KBM-7 (cell line): ENCODE measurements at regions not wholly inside any gene's neighbourhood (a gene's known extent, or its start where the extent isn't known, plus 50 kb on each side); places are given as distances from the start of the nearest gene placed in this dataset.

Experiments
- DNase-seq: peaks from one replicate; pipeline ENCODE4 v3.0.0-alpha.2; 2015
- in situ Hi-C: fragments of 300-500 bp; cut with MboI; formaldehyde crosslinking; loops from 2 replicates; pipeline ENCODE4 v1.14.3; 2020; ENCODE audit warnings: low sequenced_read_pairs, low pct_unique_long_range_greater_than_20kb, mixed read lengths

GRCh38 chr3:68089572-68090011 is 435.2 kb upstream of the SUCLG2 start:
- in situ Hi-C loops, result no loop called here
- no peak for DNase-seq

GRCh38 chr3:68088636-68089035 is 434.2 kb upstream of the SUCLG2 start:
- no peak for DNase-seq
- in situ Hi-C loops, result no loop called here

GRCh38 chr3:68088216-68088615 is 433.8 kb upstream of the SUCLG2 start:
- in situ Hi-C loops, result no loop called here
- no peak for DNase-seq

- in situ Hi-C loops, result no loop called here
- no peak for DNase-seq
Measured at GRCh38 chr3:68072062-68072461, 417.6 kb upstream of the SUCLG2 start.

GRCh38 chr3:68070186-68070585 is 415.8 kb upstream of the SUCLG2 start:
- in situ Hi-C loops, result no loop called here
- DNase-seq, result no peak

GRCh38 chr3:68067314-68067713 is 412.9 kb upstream of the SUCLG2 start:
- DNase-seq, result no peak
- in situ Hi-C loops, result no loop called here

GRCh38 chr3:68062926-68063325 is 408.5 kb upstream of the SUCLG2 start:
- in situ Hi-C loops, result no loop called here
- no peak for DNase-seq

- in situ Hi-C loops, result no loop called here
- no peak for DNase-seq
Measured at GRCh38 chr3:68060910-68061309, 406.5 kb upstream of the SUCLG2 start.

GRCh38 chr3:68060191-68060590 is 405.8 kb upstream of the SUCLG2 start:
- in situ Hi-C loops, result no loop called here
- no peak for DNase-seq

- in situ Hi-C loops, result no loop called here
- DNase-seq, result no peak
Measured at GRCh38 chr3:68059628-68060152, 405.3 kb upstream of the SUCLG2 start.

- in situ Hi-C loops, result no loop called here
- DNase-seq, result no peak
Measured at GRCh38 chr3:68057637-68058320, 403.4 kb upstream of the SUCLG2 start.

GRCh38 chr3:68056556-68056955 is 402.1 kb upstream of the SUCLG2 start:
- DNase-seq, result no peak
- in situ Hi-C loops, result no loop called here

GRCh38 chr3:68055215-68055614 is 400.8 kb upstream of the SUCLG2 start:
- no peak for DNase-seq
- in situ Hi-C loops, result no loop called here

- DNase-seq, result no peak
- in situ Hi-C loops, result no loop called here
Measured at GRCh38 chr3:68049776-68050175, 395.4 kb upstream of the SUCLG2 start.

- in situ Hi-C loops, result no loop called here
- no peak for DNase-seq
Measured at GRCh38 chr3:68045976-68046375, 391.6 kb upstream of the SUCLG2 start.

- DNase-seq, result no peak
- in situ Hi-C loops, result no loop called here
Measured at GRCh38 chr3:68033867-68034266, 379.5 kb upstream of the SUCLG2 start.

- DNase-seq, result no peak
- in situ Hi-C loops, result no loop called here
Measured at GRCh38 chr3:68032209-68032608, 377.8 kb upstream of the SUCLG2 start.

GRCh38 chr3:68025189-68025588 is 370.8 kb upstream of the SUCLG2 start:
- no peak for DNase-seq
- in situ Hi-C loops, result no loop called here

- in situ Hi-C loops, result no loop called here
- DNase-seq, result no peak
Measured at GRCh38 chr3:68019876-68020275, 365.5 kb upstream of the SUCLG2 start.

GRCh38 chr3:68018275-68018674 is 363.9 kb upstream of the SUCLG2 start:
- DNase-seq, result no peak
- in situ Hi-C loops, result no loop called here

GRCh38 chr3:68017069-68017468 is 362.7 kb upstream of the SUCLG2 start:
- in situ Hi-C loops, result no loop called here

More at GRCh38 chr3:68017069-68017468, 362.7 kb upstream of the SUCLG2 start:
- DNase-seq, result no peak
